ENCODE measurements at regions not wholly inside any gene's neighbourhood (a gene's known extent, or its start where the extent isn't known, plus 50 kb on each side); places are given as distances from the start of the nearest gene placed in this dataset.

DNA sequence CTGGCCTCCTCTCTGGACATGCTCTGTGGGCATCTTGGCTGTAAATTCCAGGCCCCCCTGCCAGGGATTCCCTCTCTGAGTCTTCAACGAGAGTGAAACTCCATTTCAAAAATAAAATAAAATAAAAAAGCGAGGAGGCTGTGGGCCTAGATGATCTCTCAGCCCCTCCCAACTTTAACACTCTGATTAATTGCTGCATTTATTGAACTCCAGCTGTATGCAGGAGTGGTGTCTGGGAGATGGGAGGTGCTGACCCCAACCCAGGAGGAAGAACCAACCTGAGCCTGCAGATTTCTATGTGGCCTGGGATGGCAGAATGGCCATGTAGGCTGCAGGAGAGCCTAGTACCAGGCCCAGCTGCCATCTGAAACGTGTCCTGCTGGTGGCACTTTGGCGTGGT lies 154.5 kb upstream of the IER5L start:
- intact Hi-C loops (cut with DNase I; ENCODE audit: low total_unique reads) = loop anchor here (10.0 kb wide), 1 partner anchor 152 kb away; no protein-coding TSS in a partner anchor
- no peak overlapping the region for H3K4me3 ChIP-seq (ENCODE audit: low read depth, poor library complexity, severe bottlenecking)
- WGBS, 2 donors = 42% methylated on average over 4 of the region's 4 CpGs
- TF ChIP-seq, protein P1, sequence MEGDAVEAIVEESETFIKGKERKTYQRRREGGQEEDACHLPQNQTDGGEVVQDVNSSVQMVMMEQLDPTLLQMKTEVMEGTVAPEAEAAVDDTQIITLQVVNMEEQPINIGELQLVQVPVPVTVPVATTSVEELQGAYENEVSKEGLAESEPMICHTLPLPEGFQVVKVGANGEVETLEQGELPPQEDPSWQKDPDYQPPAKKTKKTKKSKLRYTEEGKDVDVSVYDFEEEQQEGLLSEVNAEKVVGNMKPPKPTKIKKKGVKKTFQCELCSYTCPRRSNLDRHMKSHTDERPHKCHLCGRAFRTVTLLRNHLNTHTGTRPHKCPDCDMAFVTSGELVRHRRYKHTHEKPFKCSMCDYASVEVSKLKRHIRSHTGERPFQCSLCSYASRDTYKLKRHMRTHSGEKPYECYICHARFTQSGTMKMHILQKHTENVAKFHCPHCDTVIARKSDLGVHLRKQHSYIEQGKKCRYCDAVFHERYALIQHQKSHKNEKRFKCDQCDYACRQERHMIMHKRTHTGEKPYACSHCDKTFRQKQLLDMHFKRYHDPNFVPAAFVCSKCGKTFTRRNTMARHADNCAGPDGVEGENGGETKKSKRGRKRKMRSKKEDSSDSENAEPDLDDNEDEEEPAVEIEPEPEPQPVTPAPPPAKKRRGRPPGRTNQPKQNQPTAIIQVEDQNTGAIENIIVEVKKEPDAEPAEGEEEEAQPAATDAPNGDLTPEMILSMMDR (IDR thresholded peaks at IDR 0.05) = no peak
- no peak for TF ChIP-seq POLR2A (IDR thresholded peaks at IDR 0.05)
- no peak for DNase-seq (ENCODE audit: low spot score in 2 of 2)

GRCh38 chr9:129331772-129332500 lies 153.9 kb upstream of the IER5L start:
- peak in 1 of 2 donors; percentile 67 for DNase-seq (ENCODE audit: low spot score in 2 of 2)
- intact Hi-C loops (cut with DNase I; ENCODE audit: low total_unique reads) = loop anchor here (10.0 kb wide), 1 partner anchor 153 kb away; no protein-coding TSS in a partner anchor
- H3K4me3 ChIP-seq (ENCODE audit: low read depth, poor library complexity, severe bottlenecking) = no peak overlapping the region

DNA sequence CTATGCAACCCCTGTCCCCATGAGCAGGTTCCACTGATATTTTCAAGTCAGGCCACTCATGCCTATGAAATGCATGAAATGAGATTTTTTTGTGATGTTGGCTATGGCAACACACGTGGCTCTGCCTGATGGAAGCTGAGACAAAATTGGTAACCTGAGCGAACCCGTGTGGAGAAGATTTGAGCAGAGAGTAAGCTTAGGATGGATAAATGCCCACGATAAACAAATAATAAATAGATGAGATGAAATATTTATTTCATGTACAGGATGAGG lies 153.4 kb upstream of the IER5L start:
- 56 to 79% methylated on average over 4 of the region's 4 CpGs for WGBS, 2 donors
- TF ChIP-seq POLR2A (IDR thresholded peaks at IDR 0.05) = no peak
- TF ChIP-seq, protein P1 (IDR thresholded peaks at IDR 0.05) = no peak
- intact Hi-C loops (cut with DNase I; ENCODE audit: low total_unique reads) = loop anchor here (10.0 kb wide), 1 partner anchor 153 kb away; no protein-coding TSS in a partner anchor
- no peak for DNase-seq (ENCODE audit: low spot score in 2 of 2)
- no peak overlapping the region for H3K4me3 ChIP-seq (ENCODE audit: low read depth, poor library complexity, severe bottlenecking)

More at GRCh38 chr9:129331772-129332500, 153.9 kb upstream of the IER5L start:
- TF ChIP-seq POLR2A (IDR thresholded peaks at IDR 0.05) = no peak
- TF ChIP-seq, protein P1 (IDR thresholded peaks at IDR 0.05) = no peak
- 54 to 68% methylated on average over 13 of the region's 13 CpGs for WGBS, 2 donors

DNA sequence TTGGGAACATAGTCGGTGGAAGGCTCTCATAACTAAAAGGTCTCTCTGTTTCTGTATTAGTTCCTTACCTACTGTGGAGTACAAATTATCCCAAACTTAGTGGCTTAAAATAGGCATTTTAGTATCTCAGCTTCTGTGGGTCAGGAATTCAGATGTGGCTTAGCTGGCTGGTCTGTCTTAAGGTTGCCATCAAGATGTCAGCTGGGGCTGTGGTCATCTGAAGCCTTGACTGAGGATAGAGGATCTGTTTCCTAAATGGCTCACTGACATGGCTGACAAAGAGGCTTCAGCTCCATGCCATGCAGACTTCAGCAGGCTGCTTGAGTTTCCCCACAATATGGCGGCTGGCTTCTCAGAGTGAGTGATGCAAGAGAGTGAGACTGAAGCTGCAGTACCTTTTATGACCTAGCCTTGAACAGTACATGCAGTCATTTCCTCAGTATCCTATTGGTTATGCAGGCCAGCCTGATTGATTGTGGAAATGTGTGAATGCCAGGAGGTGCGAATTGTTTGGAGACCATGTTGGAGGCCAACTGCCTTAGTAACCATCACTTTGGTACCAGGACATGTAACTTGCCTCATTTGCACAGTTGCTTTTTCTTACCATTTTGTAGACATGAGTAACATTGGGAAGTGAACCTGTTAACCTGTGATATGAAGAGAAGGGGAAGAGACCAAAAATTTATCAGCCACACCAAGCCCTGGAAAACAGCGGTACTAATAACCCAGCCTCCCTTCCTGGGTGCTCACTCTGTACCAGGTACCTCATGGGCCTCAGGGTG lies 152.8 kb upstream of the IER5L start:
- DNase-seq (ENCODE audit: low spot score in 2 of 2) = no peak
- TF ChIP-seq, protein P1 (IDR thresholded peaks at IDR 0.05) = no peak
- no peak for TF ChIP-seq POLR2A (IDR thresholded peaks at IDR 0.05)
- H3K4me3 ChIP-seq (ENCODE audit: low read depth, poor library complexity, severe bottlenecking) = no peak overlapping the region
- WGBS, 2 donors = 94 to 98% methylated on average over 4 of the region's 4 CpGs
- intact Hi-C loops (cut with DNase I; ENCODE audit: low total_unique reads) = loop anchor here (10.0 kb wide), 1 partner anchor 154 kb away; no protein-coding TSS in a partner anchor

DNA sequence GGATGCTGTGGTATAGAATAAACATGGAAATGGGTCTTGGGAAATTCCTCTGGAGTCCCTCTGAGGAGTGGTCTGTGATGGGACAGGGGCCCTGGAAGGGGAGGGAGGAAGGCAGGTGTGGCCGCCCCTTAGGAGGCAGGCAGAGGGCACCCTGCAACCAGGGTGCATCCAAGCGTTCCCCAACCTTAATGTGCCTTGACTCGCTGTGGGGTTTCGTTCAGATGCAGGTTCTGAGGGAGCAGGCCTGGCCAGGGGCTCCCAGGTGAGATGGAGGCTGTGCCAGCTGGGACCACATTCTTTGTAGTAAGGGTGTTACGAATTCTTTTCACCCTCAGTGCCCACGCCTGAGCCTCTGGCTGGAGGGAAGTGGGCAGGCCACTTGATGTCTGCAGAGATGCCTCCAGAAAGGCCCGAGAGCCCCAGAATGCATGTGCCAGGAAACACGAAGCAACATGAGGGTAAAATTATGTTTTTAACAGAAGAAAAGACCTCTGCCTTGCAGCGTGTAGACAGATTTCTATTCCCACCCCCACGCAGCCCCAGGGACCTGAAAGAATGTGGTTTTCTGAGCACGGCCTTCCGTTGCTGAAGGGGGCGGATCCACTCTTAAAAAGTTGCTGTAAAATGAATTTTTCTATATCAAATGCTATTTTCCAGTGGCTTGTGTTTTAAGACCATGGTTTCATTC lies 150.4 kb upstream of the IER5L start:
- no peak overlapping the region for H3K4me3 ChIP-seq (ENCODE audit: low read depth, poor library complexity, severe bottlenecking)
- 59 to 65% methylated on average over 13 of the region's 13 CpGs for WGBS, 2 donors
- intact Hi-C loops (cut with DNase I; ENCODE audit: low total_unique reads) = no loop called here
- TF ChIP-seq, protein P1 (IDR thresholded peaks at IDR 0.05) = no peak
- no peak for TF ChIP-seq POLR2A (IDR thresholded peaks at IDR 0.05)
- DNase-seq (ENCODE audit: low spot score in 2 of 2) = no peak
